IMR-90 (cell line): ENCODE measurements at regions not wholly inside any gene's neighbourhood (a gene's known extent, or its start where the extent isn't known, plus 50 kb on each side); places are given as distances from the start of the nearest gene placed in this dataset.

ENCODE experiments used
- ATAC-seq: fragments of 200-7000 bp; cut with Tn5 transposase; 2 replicates; pipeline ENCODE4 v1.9.1; 2020; ENCODE audit warnings: low read depth, mild to moderate bottlenecking, moderate library complexity
- BruUV-seq: library from RNA; stranded (reverse); fragments of 400-500 nt; replicated peaks from 2 replicates; lab custom pipeline; 2021; lab: Mats Ljungman, UMichigan
- CTCF ChIA-PET: fragments of 300-600 bp; formaldehyde crosslinking; extraction: SDS; loops from one replicate; lab custom pipeline; 2021; ENCODE audit warnings: antibody characterized with exemption; lab: Yijun Ruan, JAX
- POLR2A ChIA-PET: fragments of 300-600 bp; sonication (Branson Sonifier 250); formaldehyde crosslinking; loops from one replicate; lab custom pipeline; 2022; ENCODE audit warnings: antibody characterized with exemption; ENCODE audit not compliant: unreplicated experiment; lab: Charles Lee
- DNase-seq: peaks from one replicate; pipeline ENCODE4 v3.0.0; 2013
- H2AFZ ChIP-seq: replicated peaks from 2 replicates; pipeline ENCODE3; 2013; ENCODE audit warnings: low read length, mild to moderate bottlenecking; ENCODE audit not compliant: poor library complexity
- H2AK5ac ChIP-seq: 2 replicates; pipeline ENCODE4 v1.6.1; 2013; ENCODE audit warnings: low read depth, low read length, inconsistent platforms
- H2AK9ac ChIP-seq: replicated peaks from 2 replicates; pipeline ENCODE3; 2013; ENCODE audit warnings: mild to moderate bottlenecking, low read depth, low read length, moderate library complexity; ENCODE audit not compliant: poor library complexity
- H2BK120ac ChIP-seq: 2 replicates; pipeline ENCODE4 v1.6.1; 2013; ENCODE audit warnings: low read depth, low read length, inconsistent platforms
- H2BK15ac ChIP-seq: 3 replicates; pipeline ENCODE4 v1.6.1; 2013; ENCODE audit warnings: low read depth, low read length, inconsistent platforms
- H2BK20ac ChIP-seq: 2 replicates; pipeline ENCODE4 v1.6.1; 2013; ENCODE audit warnings: low read depth, mild to moderate bottlenecking, inconsistent platforms, low read length, moderate library complexity
- H2BK5ac ChIP-seq: 2 replicates; pipeline ENCODE4 v1.6.1; 2013; ENCODE audit warnings: mild to moderate bottlenecking, low read depth, low read length, inconsistent platforms; ENCODE audit not compliant: poor library complexity, severe bottlenecking
- H3K14ac ChIP-seq: replicated peaks from 2 replicates; pipeline ENCODE4 v1.6.1; 2013; ENCODE audit warnings: low read depth, low read length, inconsistent platforms
- H3K18ac ChIP-seq: 2 replicates; pipeline ENCODE4 v1.6.1; 2013; ENCODE audit warnings: low read depth, low read length, control low read depth
- H3K23ac ChIP-seq: 2 replicates; pipeline ENCODE4 v1.6.1; 2013; ENCODE audit warnings: low read depth, low read length, inconsistent platforms
- H3K27ac ChIP-seq: 2 replicates; pipeline ENCODE4 v1.5.1; 2013; ENCODE audit warnings: mild to moderate bottlenecking, control low read depth, low read length; ENCODE audit not compliant: insufficient read depth
- H3K27me3 ChIP-seq: 2 replicates; pipeline ENCODE4 v1.6.1; 2013; ENCODE audit warnings: low read length; ENCODE audit not compliant: control insufficient read depth, insufficient read depth
- H3K36me3 ChIP-seq: 2 replicates; pipeline ENCODE4 v1.6.1; 2013; ENCODE audit warnings: low read length, mixed read lengths; ENCODE audit not compliant: control insufficient read depth, insufficient read depth
- H3K4ac ChIP-seq: 2 replicates; pipeline ENCODE4 v1.6.1; 2013; ENCODE audit warnings: low read depth, low read length, inconsistent platforms
- H3K4me1 ChIP-seq: 2 replicates; pipeline ENCODE4 v1.6.1; 2013; ENCODE audit warnings: low read length, mixed read lengths; ENCODE audit not compliant: control insufficient read depth, insufficient read depth
- H3K4me2 ChIP-seq: 2 replicates; pipeline ENCODE4 v1.6.1; 2013; ENCODE audit warnings: low read depth, mild to moderate bottlenecking, control low read depth, low read length, moderate library complexity
- H3K4me3 ChIP-seq: 2 replicates; pipeline ENCODE4 v1.5.1; 2013; ENCODE audit warnings: low read depth, mild to moderate bottlenecking, control low read depth, low read length, moderate library complexity; ENCODE audit not compliant: insufficient read depth
- H3K56ac ChIP-seq: 2 replicates; pipeline ENCODE4 v1.6.1; 2013; ENCODE audit warnings: low read length, inconsistent platforms; ENCODE audit not compliant: insufficient read depth; ENCODE audit errors: extremely low read depth
- H3K79me1 ChIP-seq, 2 experiments: 2 replicates each; pipeline ENCODE4 v1.6.1; 2013; ENCODE audit warnings: low read length in 2 of 2, inconsistent platforms in 1 of 2, low read depth in 1 of 2
- H3K9ac ChIP-seq: 2 replicates; pipeline ENCODE4 v1.6.1; 2013; ENCODE audit warnings: low read depth, low read length, control low read depth
- H3K9me1 ChIP-seq: 2 replicates; pipeline ENCODE4 v1.6.1; 2013; ENCODE audit warnings: low read length, inconsistent platforms; ENCODE audit not compliant: insufficient read depth
- H3K9me3 ChIP-seq: 2 replicates; pipeline ENCODE4 v1.6.1; 2013; ENCODE audit warnings: low read length; ENCODE audit not compliant: control insufficient read depth, insufficient read depth
- H4K20me1 ChIP-seq: 2 replicates; pipeline ENCODE4 v1.6.1; 2013; ENCODE audit warnings: low read length, inconsistent platforms; ENCODE audit not compliant: insufficient read depth
- H4K5ac ChIP-seq: 2 replicates; pipeline ENCODE4 v1.6.1; 2013; ENCODE audit warnings: mild to moderate bottlenecking, low read depth, low read length, control low read depth
- H4K8ac ChIP-seq, 2 experiments: 2 replicates each; pipeline ENCODE4 v1.6.1; 2013; ENCODE audit warnings: low read depth in 2 of 2, low read length in 2 of 2, control low read depth in 1 of 2, inconsistent platforms in 1 of 2
- H4K91ac ChIP-seq: 2 replicates; pipeline ENCODE4 v1.6.1; 2013; ENCODE audit warnings: low read depth, low read length, inconsistent platforms; ENCODE audit not compliant: insufficient read depth
- BHLHE40 ChIP-seq: fragments of 150-350 bp; IDR thresholded peaks from 2 replicates; pipeline ENCODE4 v1.6.1; 2016; ENCODE audit warnings: mild to moderate bottlenecking, low read depth, low read length
- CEBPB ChIP-seq: IDR thresholded peaks from 2 replicates; pipeline ENCODE4 v1.6.1; 2012; ENCODE audit warnings: low read depth, low read length, improper control_type of control experiment
- CHD1 ChIP-seq: IDR thresholded peaks from 2 replicates; pipeline ENCODE4 v1.6.1; 2012; ENCODE audit warnings: low read depth, low read length, improper control_type of control experiment
- FOS ChIP-seq: fragments of 150-350 bp; IDR thresholded peaks from 2 replicates; pipeline ENCODE4 v1.6.1; 2016; ENCODE audit warnings: low read depth, low read length
- MAFK ChIP-seq: IDR thresholded peaks from 2 replicates; pipeline ENCODE4 v1.6.1; 2012; ENCODE audit warnings: low read depth, low read length, improper control_type of control experiment
- MAZ ChIP-seq: IDR thresholded peaks from 2 replicates; pipeline ENCODE4 v1.6.1; 2012; ENCODE audit warnings: low read depth, mild to moderate bottlenecking, low read length, improper control_type of control experiment, moderate library complexity, borderline replicate concordance
- MXI1 ChIP-seq: IDR thresholded peaks from 2 replicates; pipeline ENCODE4 v1.6.1; 2012; ENCODE audit warnings: low read depth, mild to moderate bottlenecking, low read length, moderate library complexity, borderline replicate concordance
- NFE2L2 ChIP-seq: fragments of 150-350 bp; IDR thresholded peaks from 2 replicates; pipeline ENCODE4 v1.6.1; 2016; ENCODE audit warnings: low read depth, mild to moderate bottlenecking, low read length
- POLR2A ChIP-seq: IDR thresholded peaks from 2 replicates; pipeline ENCODE4 v1.6.1; 2012; ENCODE audit warnings: mild to moderate bottlenecking, low read depth, low read length
- RAD21 ChIP-seq: IDR thresholded peaks from 2 replicates; pipeline ENCODE4 v1.6.1; 2012; ENCODE audit warnings: low read length, improper control_type of control experiment
- RCOR1 ChIP-seq: IDR thresholded peaks from 2 replicates; pipeline ENCODE4 v1.6.1; 2012; ENCODE audit warnings: mild to moderate bottlenecking, low read length, improper control_type of control experiment; ENCODE audit not compliant: insufficient replicate concordance
- RFX5 ChIP-seq: IDR thresholded peaks from 2 replicates; pipeline ENCODE4 v1.8.0; 2012; ENCODE audit warnings: low read depth, mild to moderate bottlenecking, low read length, moderate library complexity
- SMC3 ChIP-seq: fragments of 150-350 bp; IDR thresholded peaks from 2 replicates; pipeline ENCODE4 v1.6.1; 2016; ENCODE audit warnings: low read depth, mild to moderate bottlenecking, antibody characterized with exemption, low read length, moderate library complexity
- WGBS, 2 experiments: methylation state at CpG; one replicate each; pipeline versions ENCODE4 v1.1.5 to v1.1.7; 2013; ENCODE audit warnings: missing lambda C conversion rate in 2 of 2; ENCODE audit not compliant: insufficient read length in 1 of 2; ENCODE audit errors: extremely low coverage in 2 of 2; 5-methylcytosine and 5-hydroxymethylcytosine counted together
- dilution Hi-C: fragments of 300-500 bp; cut with HindIII; formaldehyde crosslinking; loops from one replicate; pipeline ENCODE4 v1.14.3; 2018; ENCODE audit warnings: low sequenced_read_pairs; ENCODE audit not compliant: unreplicated experiment
- in situ Hi-C: fragments of 300-500 bp; cut with MboI; formaldehyde crosslinking; loops from 3 replicates; pipeline ENCODE4 v1.14.3; 2019; ENCODE audit warnings: low sequenced_read_pairs, inconsistent platforms, mixed read lengths
- intact Hi-C: fragments of 100-400 bp; cut with micrococcal nuclease; formaldehyde crosslinking; loops from 2 replicates; pipeline ENCODE4 v1.10.0; 2022
- TF ChIP-seq, protein P1 (sequence below): fragments of 150-350 bp; IDR thresholded peaks from 2 replicates; pipeline ENCODE4 v1.6.1; 2017; ENCODE audit warnings: mild to moderate bottlenecking, antibody characterized with exemption, low read length, low read depth
- TF ChIP-seq, protein P2 (sequence below): conservative IDR thresholded peaks from 2 replicates; pipeline ENCODE4 v1.5.1; 2012; ENCODE audit warnings: mild to moderate bottlenecking, low read depth, low read length, improper control_type of control experiment
- TF ChIP-seq, protein P3 (sequence below): fragments of 150-350 bp; IDR thresholded peaks from 2 replicates; pipeline ENCODE4 v1.6.1; 2016; ENCODE audit warnings: low read depth, mild to moderate bottlenecking, low read length, moderate library complexity, borderline replicate concordance

- Histone ChIP-seq H2BK120ac (no peak overlapping the region), H4K20me1 (no peaks in the 10 kb centered on the region), H2BK20ac (no peak overlapping the region), H2BK5ac (no peak overlapping the region), H3K36me3 (no peaks in the 10 kb centered on the region), H3K9ac (no peak overlapping the region), H3K4me3 (no peak overlapping the region), H3K79me1 (no peaks in the 10 kb centered on the region), H3K4me1 (no peaks in the 10 kb centered on the region), H3K14ac (no peak overlapping the region), H4K5ac (no peak overlapping the region), H3K27me3 (no peaks in the 10 kb centered on the region; the same call in 1 of the 2 replicates), H2AFZ (no peak overlapping the region), H3K4me2 (no peak overlapping the region), H3K9me1 (no peaks in the 10 kb centered on the region), H4K91ac (no peak overlapping the region), H3K18ac (no peak overlapping the region), H2AK9ac (no peak overlapping the region), H3K23ac (no peak overlapping the region), H4K8ac (no peak overlapping the region), H3K9me3 (no peaks in the 10 kb centered on the region), H3K27ac (no peak overlapping the region), H2AK5ac (no peak overlapping the region), H3K4ac (no peak overlapping the region), H2BK15ac (no peak overlapping the region), H3K56ac (no peak overlapping the region)
- ATAC-seq: no peak
- in situ Hi-C loops: no loop called here
- dilution Hi-C loops: no loop called here
- intact Hi-C loops: no loop called here
- WGBS, 2 experiments: no CpG with 5 or more reads among the region's 1 CpG
- ChIA-PET POLR2A (no interaction called here), CTCF (no interaction called here)
- no TSS peak for BruUV-seq
- TF ChIP-seq, protein P1, sequence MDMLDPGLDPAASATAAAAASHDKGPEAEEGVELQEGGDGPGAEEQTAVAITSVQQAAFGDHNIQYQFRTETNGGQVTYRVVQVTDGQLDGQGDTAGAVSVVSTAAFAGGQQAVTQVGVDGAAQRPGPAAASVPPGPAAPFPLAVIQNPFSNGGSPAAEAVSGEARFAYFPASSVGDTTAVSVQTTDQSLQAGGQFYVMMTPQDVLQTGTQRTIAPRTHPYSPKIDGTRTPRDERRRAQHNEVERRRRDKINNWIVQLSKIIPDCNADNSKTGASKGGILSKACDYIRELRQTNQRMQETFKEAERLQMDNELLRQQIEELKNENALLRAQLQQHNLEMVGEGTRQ: no peak
- TF ChIP-seq CHD1 (no peak), SMC3 (no peak), RAD21 (no peak), FOS (no peak), RCOR1 (no peak), BHLHE40 (no peak), CEBPB (no peak), RFX5 (no peak), MAZ (no peak), POLR2A (no peak), NFE2L2 (no peak), MAFK (no peak), MXI1 (no peak)
- TF ChIP-seq, protein P2, sequence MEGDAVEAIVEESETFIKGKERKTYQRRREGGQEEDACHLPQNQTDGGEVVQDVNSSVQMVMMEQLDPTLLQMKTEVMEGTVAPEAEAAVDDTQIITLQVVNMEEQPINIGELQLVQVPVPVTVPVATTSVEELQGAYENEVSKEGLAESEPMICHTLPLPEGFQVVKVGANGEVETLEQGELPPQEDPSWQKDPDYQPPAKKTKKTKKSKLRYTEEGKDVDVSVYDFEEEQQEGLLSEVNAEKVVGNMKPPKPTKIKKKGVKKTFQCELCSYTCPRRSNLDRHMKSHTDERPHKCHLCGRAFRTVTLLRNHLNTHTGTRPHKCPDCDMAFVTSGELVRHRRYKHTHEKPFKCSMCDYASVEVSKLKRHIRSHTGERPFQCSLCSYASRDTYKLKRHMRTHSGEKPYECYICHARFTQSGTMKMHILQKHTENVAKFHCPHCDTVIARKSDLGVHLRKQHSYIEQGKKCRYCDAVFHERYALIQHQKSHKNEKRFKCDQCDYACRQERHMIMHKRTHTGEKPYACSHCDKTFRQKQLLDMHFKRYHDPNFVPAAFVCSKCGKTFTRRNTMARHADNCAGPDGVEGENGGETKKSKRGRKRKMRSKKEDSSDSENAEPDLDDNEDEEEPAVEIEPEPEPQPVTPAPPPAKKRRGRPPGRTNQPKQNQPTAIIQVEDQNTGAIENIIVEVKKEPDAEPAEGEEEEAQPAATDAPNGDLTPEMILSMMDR: no peak
- TF ChIP-seq, protein P3, sequence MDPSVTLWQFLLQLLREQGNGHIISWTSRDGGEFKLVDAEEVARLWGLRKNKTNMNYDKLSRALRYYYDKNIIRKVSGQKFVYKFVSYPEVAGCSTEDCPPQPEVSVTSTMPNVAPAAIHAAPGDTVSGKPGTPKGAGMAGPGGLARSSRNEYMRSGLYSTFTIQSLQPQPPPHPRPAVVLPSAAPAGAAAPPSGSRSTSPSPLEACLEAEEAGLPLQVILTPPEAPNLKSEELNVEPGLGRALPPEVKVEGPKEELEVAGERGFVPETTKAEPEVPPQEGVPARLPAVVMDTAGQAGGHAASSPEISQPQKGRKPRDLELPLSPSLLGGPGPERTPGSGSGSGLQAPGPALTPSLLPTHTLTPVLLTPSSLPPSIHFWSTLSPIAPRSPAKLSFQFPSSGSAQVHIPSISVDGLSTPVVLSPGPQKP: no peak
- no peak for DNase-seq
These were observed 119.0 kb upstream of the LRFN2 start for GRCh38 chr6:40706178-40706577.
